Endothelial cell of umbilical vein (primary cell): ENCODE measurements at regions not wholly inside any gene's neighbourhood (a gene's known extent, or its start where the extent isn't known, plus 50 kb on each side); places are given as distances from the start of the nearest gene placed in this dataset.

Source experiments
- BruUV-seq: library from RNA; stranded (reverse); fragments of 400-500 nt; replicated peaks from 2 replicates; lab custom pipeline; 2021; lab: Mats Ljungman, UMichigan
- CTCF ChIA-PET: fragments of 300-600, 350-600 bp; sonication (Branson Sonifier 250); formaldehyde crosslinking; loops from one replicate; lab custom pipeline; 2021; ENCODE audit warnings: antibody characterized with exemption, inconsistent platforms; lab: Charles Lee
- POLR2A ChIA-PET: fragments of 300-600, 350-600 bp; sonication (Branson Sonifier 250); formaldehyde crosslinking; loops from one replicate; lab custom pipeline; 2021; ENCODE audit warnings: antibody characterized with exemption, inconsistent platforms; lab: Charles Lee
- DNase-seq: peaks from one replicate; pipeline ENCODE4 v3.0.0-alpha.2; 2011; ENCODE audit warnings: low read depth, low spot score
- FAIRE-seq: peaks from 2 replicates; lab custom pipeline; 2011; peaks lifted over from hg19 to GRCh38; lab: Jason Lieb, UNC
- H2AFZ ChIP-seq: 2 replicates; pipeline ENCODE4 v1.6.0; 2012; ENCODE audit warnings: low read depth, low read length, control low read depth, inconsistent platforms
- H3K27ac ChIP-seq: 2 replicates; pipeline ENCODE4 v1.5.1; 2011; ENCODE audit warnings: low read depth, mild to moderate bottlenecking, control low read depth, low read length, moderate library complexity; ENCODE audit not compliant: insufficient read depth
- H3K27me3 ChIP-seq, 2 experiments: 2 replicates each; pipeline versions ENCODE4 v1.6.0 to v1.6.1; 2011; ENCODE audit warnings: low read length in 2 of 2, mixed read lengths in 1 of 2; ENCODE audit not compliant: control insufficient read depth in 2 of 2, insufficient read depth in 2 of 2
- H3K36me3 ChIP-seq, 2 experiments: 2 replicates in 1 of 2; 3 replicates in 1 of 2; pipeline ENCODE4 v1.5.1; 2011; ENCODE audit warnings: low read length in 2 of 2, mild to moderate bottlenecking in 1 of 2, moderate library complexity in 1 of 2; ENCODE audit not compliant: control insufficient read depth in 2 of 2, insufficient read depth in 2 of 2; ENCODE audit errors: extremely low read depth in 1 of 2
- H3K4me1 ChIP-seq: 3 replicates; pipeline ENCODE4 v1.5.1; 2011; ENCODE audit warnings: mild to moderate bottlenecking, low read length; ENCODE audit not compliant: control insufficient read depth, insufficient read depth; ENCODE audit errors: extremely low read depth
- H3K4me2 ChIP-seq: 2 replicates; pipeline ENCODE4 v1.6.1; 2011; ENCODE audit warnings: low read length, control low read depth, mixed read lengths; ENCODE audit not compliant: insufficient read depth
- H3K4me3 ChIP-seq, 3 experiments: fragments of 200-600 bp in 1 of 3; sonication (generic), shearing (Covaris generic) in 1 of 3; replicated peaks in 1 of 3; 2 replicates each; pipeline ENCODE4 v1.5.1; 2011 to 2016; ENCODE audit warnings: control low read depth in 3 of 3, low read length in 3 of 3, mild to moderate bottlenecking in 2 of 3, inconsistent platforms in 1 of 3, low read depth in 1 of 3, moderate library complexity in 1 of 3; ENCODE audit not compliant: insufficient read depth in 1 of 3
- H3K79me2 ChIP-seq: 2 replicates; pipeline ENCODE4 v1.6.0; 2012; ENCODE audit warnings: low read length, inconsistent platforms; ENCODE audit not compliant: control insufficient read depth, insufficient read depth
- H3K9ac ChIP-seq: replicated peaks from 2 replicates; pipeline ENCODE3; 2011; ENCODE audit warnings: low read length, control low read depth; ENCODE audit not compliant: insufficient read depth; ENCODE audit errors: extremely low read depth
- H3K9me1 ChIP-seq: replicated peaks from 3 replicates; pipeline ENCODE4 v1.6.0; 2011; ENCODE audit warnings: mild to moderate bottlenecking, low read length; ENCODE audit not compliant: control insufficient read depth, insufficient read depth; ENCODE audit errors: extremely low read depth
- H3K9me3 ChIP-seq: replicated peaks from 2 replicates; pipeline ENCODE4 v1.5.1; 2012; ENCODE audit warnings: low read length, inconsistent platforms; ENCODE audit not compliant: control insufficient read depth, insufficient read depth
- H4K20me1 ChIP-seq: replicated peaks from 2 replicates; pipeline ENCODE3; 2011; ENCODE audit warnings: mild to moderate bottlenecking, low read length; ENCODE audit not compliant: control insufficient read depth, insufficient read depth; ENCODE audit errors: extremely low read depth
- EZH2 ChIP-seq: IDR thresholded peaks from 2 replicates; pipeline ENCODE4 v1.6.1; 2012; ENCODE audit warnings: borderline replicate concordance, low read depth, mild to moderate bottlenecking, moderate library complexity, low read length, inconsistent platforms; ENCODE audit not compliant: severe bottlenecking
- FOS ChIP-seq: IDR thresholded peaks from 2 replicates; pipeline ENCODE4 v1.6.1; 2011; ENCODE audit warnings: mild to moderate bottlenecking, low read length, moderate library complexity, borderline replicate concordance; ENCODE audit not compliant: insufficient read depth
- GATA2 ChIP-seq: IDR thresholded peaks from 2 replicates; pipeline ENCODE4 v1.7.0; 2011; ENCODE audit warnings: low read depth, mild to moderate bottlenecking, moderate library complexity, mixed read lengths, low read length; ENCODE audit not compliant: insufficient read length, insufficient read depth
- JUN ChIP-seq: IDR thresholded peaks from 2 replicates; pipeline ENCODE4 v1.6.1; 2011; ENCODE audit warnings: borderline replicate concordance, low read depth; ENCODE audit not compliant: insufficient read length, insufficient read depth
- MYC ChIP-seq: IDR thresholded peaks from one replicate; pipeline ENCODE4 v1.6.1; 2011; ENCODE audit warnings: mild to moderate bottlenecking, low read depth, low read length
- POLR2A ChIP-seq: IDR thresholded peaks from 2 replicates; pipeline ENCODE4 v1.6.1; 2012; ENCODE audit warnings: low read depth, mild to moderate bottlenecking, control low read depth, low read length
- dilution Hi-C: fragments of 300-500 bp; cut with MboI; formaldehyde crosslinking; loops from one replicate; pipeline ENCODE4 v1.15.0; 2019; ENCODE audit warnings: low sequenced_read_pairs; ENCODE audit not compliant: extremely low pct_ligation_motif_present
- intact Hi-C: fragments of 100-400 bp; cut with micrococcal nuclease; formaldehyde crosslinking; loops from one replicate; pipeline ENCODE4 v1.10.0; 2022
- TF ChIP-seq, protein P1 (sequence below), 2 donors: IDR thresholded peaks; 1 replicate in 1 of 2; 2 replicates in 1 of 2; pipeline ENCODE4 v1.5.1; 2011; ENCODE audit warnings: low read length in 2 of 2, mild to moderate bottlenecking in 2 of 2, moderate library complexity in 2 of 2, control low read depth in 1 of 2, inconsistent platforms in 1 of 2, low read depth in 1 of 2; ENCODE audit not compliant: insufficient read depth in 1 of 2; ENCODE audit errors: extremely low read depth in 1 of 2
- TF ChIP-seq, protein P2 (sequence below): IDR thresholded peaks from 2 replicates; pipeline ENCODE4 v1.6.1; 2011; ENCODE audit not compliant: insufficient read depth, insufficient read length

DNA sequence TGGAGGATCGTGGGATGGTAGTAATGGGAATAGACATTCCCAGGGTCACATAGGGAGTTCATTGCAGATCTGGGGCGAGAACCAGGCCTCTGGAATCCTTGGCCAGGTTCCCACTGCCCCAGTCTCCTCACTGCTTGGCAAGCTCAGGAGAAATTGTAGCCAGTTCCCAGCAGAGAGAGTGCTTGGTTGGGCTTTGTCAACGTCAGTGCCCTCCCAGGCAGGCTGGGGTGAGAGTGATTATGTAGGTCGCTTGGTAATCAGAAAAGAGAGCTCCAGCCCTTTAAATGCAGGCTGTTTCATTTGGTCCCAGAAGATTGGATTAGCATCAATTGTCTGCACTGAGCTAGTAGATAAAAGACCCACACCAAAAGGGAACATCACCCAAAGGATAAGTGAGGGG lies 51.8 kb upstream of the GALNT10 start:
- no peaks in the 10 kb centered on the region for H3K9me1 ChIP-seq
- H3K79me2 ChIP-seq = no peaks in the 10 kb centered on the region
- no peaks in the 10 kb centered on the region for H4K20me1 ChIP-seq
- CTCF ChIA-PET = no interaction called here
- no peak overlapping the region for H3K4me2 ChIP-seq
- no peaks in the 10 kb centered on the region for H3K27me3 ChIP-seq
- BruUV-seq = no TSS peak
- POLR2A ChIA-PET = no interaction called here
- no peaks in the 10 kb centered on the region for H3K9me3 ChIP-seq
- no peak for TF ChIP-seq GATA2
- TF ChIP-seq FOS = no peak
- TF ChIP-seq EZH2 = no peak
- TF ChIP-seq, protein P1, sequence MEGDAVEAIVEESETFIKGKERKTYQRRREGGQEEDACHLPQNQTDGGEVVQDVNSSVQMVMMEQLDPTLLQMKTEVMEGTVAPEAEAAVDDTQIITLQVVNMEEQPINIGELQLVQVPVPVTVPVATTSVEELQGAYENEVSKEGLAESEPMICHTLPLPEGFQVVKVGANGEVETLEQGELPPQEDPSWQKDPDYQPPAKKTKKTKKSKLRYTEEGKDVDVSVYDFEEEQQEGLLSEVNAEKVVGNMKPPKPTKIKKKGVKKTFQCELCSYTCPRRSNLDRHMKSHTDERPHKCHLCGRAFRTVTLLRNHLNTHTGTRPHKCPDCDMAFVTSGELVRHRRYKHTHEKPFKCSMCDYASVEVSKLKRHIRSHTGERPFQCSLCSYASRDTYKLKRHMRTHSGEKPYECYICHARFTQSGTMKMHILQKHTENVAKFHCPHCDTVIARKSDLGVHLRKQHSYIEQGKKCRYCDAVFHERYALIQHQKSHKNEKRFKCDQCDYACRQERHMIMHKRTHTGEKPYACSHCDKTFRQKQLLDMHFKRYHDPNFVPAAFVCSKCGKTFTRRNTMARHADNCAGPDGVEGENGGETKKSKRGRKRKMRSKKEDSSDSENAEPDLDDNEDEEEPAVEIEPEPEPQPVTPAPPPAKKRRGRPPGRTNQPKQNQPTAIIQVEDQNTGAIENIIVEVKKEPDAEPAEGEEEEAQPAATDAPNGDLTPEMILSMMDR (IDR thresholded peaks at IDR 0.05; ENCODE audit: extremely low read depth in 1 of 2, insufficient read depth in 1 of 2, low read depth in 1 of 2, low read length in 2 of 2) = no peak
- no peak for TF ChIP-seq MYC
- H3K36me3 ChIP-seq = no peaks in the 10 kb centered on the region
- no peak overlapping the region for H3K9ac ChIP-seq
- no peak for FAIRE-seq
- dilution Hi-C loops (no loop called here), intact Hi-C loops (no loop called here)
- H2AFZ ChIP-seq = no peak overlapping the region
- H3K4me3 ChIP-seq = no peak overlapping the region
- H3K27ac ChIP-seq = no peak overlapping the region
- DNase-seq = no peak
- H3K4me1 ChIP-seq = no peaks in the 10 kb centered on the region

DNA sequence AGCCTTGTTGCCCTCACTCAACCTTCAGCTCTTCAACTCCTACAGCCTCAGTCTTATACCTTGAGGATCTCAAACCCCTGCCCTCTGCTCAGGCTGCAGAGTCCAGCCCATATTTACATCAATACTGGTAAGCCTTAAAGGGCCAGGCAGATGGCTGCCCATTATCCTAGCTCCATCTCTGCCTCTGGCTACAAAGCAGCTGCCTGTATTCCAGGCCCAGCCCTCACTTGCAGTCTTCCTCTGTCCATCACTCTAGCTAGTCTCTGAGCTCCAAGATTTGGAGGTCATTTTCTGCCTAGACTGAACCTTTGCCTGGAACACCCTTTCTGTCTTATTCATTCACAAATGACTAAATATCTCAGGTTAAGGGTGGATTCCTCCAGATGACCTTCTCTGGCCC lies 50.2 kb upstream of the GALNT10 start:
- TF ChIP-seq MYC (no peak), FOS (no peak), POLR2A (no peak), JUN (no peak), EZH2 (no peak)
- TF ChIP-seq, protein P2, sequence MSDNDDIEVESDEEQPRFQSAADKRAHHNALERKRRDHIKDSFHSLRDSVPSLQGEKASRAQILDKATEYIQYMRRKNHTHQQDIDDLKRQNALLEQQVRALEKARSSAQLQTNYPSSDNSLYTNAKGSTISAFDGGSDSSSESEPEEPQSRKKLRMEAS = no peak
- Histone ChIP-seq H3K9me3 (no peaks in the 10 kb centered on the region), H3K4me3 (no peak overlapping the region), H3K27me3 (no peaks in the 10 kb centered on the region), H3K4me1 (no peaks in the 10 kb centered on the region), H3K9me1 (no peaks in the 10 kb centered on the region), H3K36me3 (no peaks in the 10 kb centered on the region), H3K4me2 (no peak overlapping the region), H3K27ac (no peak overlapping the region), H3K79me2 (no peaks in the 10 kb centered on the region), H4K20me1 (no peaks in the 10 kb centered on the region), H3K9ac (no peak overlapping the region), H2AFZ (no peak overlapping the region)
- DNase-seq (no peak), FAIRE-seq (no peak)
- no TSS peak for BruUV-seq
- CTCF ChIA-PET = no interaction called here
- dilution Hi-C loops (no loop called here), intact Hi-C loops (no loop called here)
- POLR2A ChIA-PET = no interaction called here
